ENCODE measurements at regions not wholly inside any gene's neighbourhood (a gene's known extent, or its start where the extent isn't known, plus 50 kb on each side); places are given as distances from the start of the nearest gene placed in this dataset.

- Histone ChIP-seq H3K4me3 (ENCODE audit: low read depth, low read length) (no peak overlapping the region), H3K4me1 (ENCODE audit: control insufficient read depth, insufficient read depth, low read length) (peaks cover 3% of the 10 kb centered on the region), H3K9me3 (ENCODE audit: control insufficient read depth, insufficient read depth, low read depth, low read length) (no peaks in the 10 kb centered on the region), H3K27ac (ENCODE audit: extremely low read depth, low read depth, low read length) (no peak overlapping the region), H3K36me3 (ENCODE audit: control insufficient read depth in 2 of 2, insufficient read depth in 1 of 2, low read length in 2 of 2) (no peaks in the 10 kb centered on the region)
- ChIA-PET CTCF (no interaction called here), POLR2A (no interaction called here)
- TF ChIP-seq ZNF830 (tag by site-specific recombination; IDR thresholded peaks at IDR 0.05; ENCODE audit: low read depth), result no peak
- no peak for TF ChIP-seq ZNF426 (tag by site-specific recombination; IDR thresholded peaks at IDR 0.05)
- TF ChIP-seq PRDM10 (tag by site-specific recombination; IDR thresholded peaks at IDR 0.05), result no peak
- no peak for TF ChIP-seq ZNF544 (tag by site-specific recombination; IDR thresholded peaks at IDR 0.05)
- TF ChIP-seq ZSCAN23 (tag by site-specific recombination; IDR thresholded peaks at IDR 0.05), result no peak
These were observed 54.4 kb upstream of the GRIP1 start for GRCh38 chr12:66733321-66733720.

GRCh38 chr12:66733839-66734238 lies 55.0 kb upstream of the GRIP1 start:
- ChIA-PET POLR2A (no interaction called here), CTCF (interaction anchor here (1.2 kb wide), 1 partner anchor 10 kb away, joined by 3 read pairs; no protein-coding TSS in a partner anchor)
- Histone ChIP-seq H3K36me3 (ENCODE audit: control insufficient read depth in 2 of 2, insufficient read depth in 1 of 2, low read length in 2 of 2) (no peaks in the 10 kb centered on the region), H3K9me3 (ENCODE audit: control insufficient read depth, insufficient read depth, low read depth, low read length) (no peaks in the 10 kb centered on the region), H3K4me3 (ENCODE audit: low read depth, low read length) (no peak overlapping the region), H3K27ac (ENCODE audit: extremely low read depth, low read depth, low read length) (no peak overlapping the region), H3K4me1 (ENCODE audit: control insufficient read depth, insufficient read depth, low read length) (peaks cover 3% of the 10 kb centered on the region)
- no peak for TF ChIP-seq ZNF664 (tag by site-specific recombination; IDR thresholded peaks at IDR 0.05)
- TF ChIP-seq ZNF692 (tag by site-specific recombination; IDR thresholded peaks at IDR 0.05), result peak; percentile 54; the same call in 1 of the 2 replicates
- TF ChIP-seq ZFP69B (tag by site-specific recombination; IDR thresholded peaks at IDR 0.05), result 0 out of 2 replicates have a peak, but pooled peaks have one; percentile 30
- no peak for TF ChIP-seq ZNF626 (tag by site-specific recombination; IDR thresholded peaks at IDR 0.05)
- TF ChIP-seq ZBTB49 (tag by site-specific recombination; IDR thresholded peaks at IDR 0.05; ENCODE audit: low read depth), result no peak
- TF ChIP-seq ZFP3 (tag by site-specific recombination; IDR thresholded peaks at IDR 0.05; ENCODE audit: low read depth), result no peak
- TF ChIP-seq ZNF544 (tag by site-specific recombination; IDR thresholded peaks at IDR 0.05), result no peak
- no peak for TF ChIP-seq TCF7L2 (IDR thresholded peaks at IDR 0.05; ENCODE audit: borderline replicate concordance, low read depth, low read length)

GRCh38 chr12:66735275-66735674 lies 56.4 kb upstream of the GRIP1 start:
- TF ChIP-seq PRDM1 (tag by site-specific recombination; IDR thresholded peaks at IDR 0.05) (peak; percentile 25; the same call in 1 of the 2 replicates), ZNF521 (tag by site-specific recombination; IDR thresholded peaks at IDR 0.05) (no peak), ZNF335 (tag by site-specific recombination; conservative IDR thresholded peaks at IDR 0.05) (0 out of 2 replicates have a peak, but pooled peaks have one; percentile 12)

More at GRCh38 chr12:66735275-66735674, 56.4 kb upstream of the GRIP1 start:
- Histone ChIP-seq H3K9me3 (ENCODE audit: control insufficient read depth, insufficient read depth, low read depth, low read length) (no peaks in the 10 kb centered on the region), H3K36me3 (ENCODE audit: control insufficient read depth in 2 of 2, insufficient read depth in 1 of 2, low read length in 2 of 2) (no peaks in the 10 kb centered on the region), H3K27ac (ENCODE audit: extremely low read depth, low read depth, low read length) (no peak overlapping the region), H3K4me1 (ENCODE audit: control insufficient read depth, insufficient read depth, low read length) (peaks cover 5% of the 10 kb centered on the region), H3K4me3 (ENCODE audit: low read depth, low read length) (no peak overlapping the region)
- CTCF ChIA-PET, result no interaction called here
- POLR2A ChIA-PET, result no interaction called here
